ENCODE measurements at regions not wholly inside any gene's neighbourhood (a gene's known extent, or its start where the extent isn't known, plus 50 kb on each side); places are given as distances from the start of the nearest gene placed in this dataset.
"Not testable (repeated sequence)": the region's sequence is repeated elsewhere in the genome, so short reads cannot be mapped to it uniquely, and the experiment has no call there.

DNA sequence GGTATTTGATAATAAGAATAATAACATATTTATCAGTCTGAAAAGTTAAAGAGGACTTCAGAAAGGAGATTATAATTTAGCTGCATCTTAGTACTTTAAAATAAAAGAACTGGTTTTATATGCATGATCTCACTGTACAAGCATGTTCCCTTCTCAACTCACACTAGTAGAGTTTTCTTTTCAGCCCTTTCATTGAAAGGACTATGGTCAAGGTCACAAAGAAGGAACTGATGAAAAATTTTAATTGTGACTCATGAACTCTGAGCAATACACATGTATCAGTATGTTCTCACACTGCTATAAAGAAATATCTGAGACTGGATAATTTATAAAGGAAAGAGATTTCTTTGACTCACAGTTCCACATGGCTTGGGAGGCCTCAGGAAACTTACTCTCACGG, 73.7 kb upstream of the NDST4 start:
- no peak for DNase-seq

DNA sequence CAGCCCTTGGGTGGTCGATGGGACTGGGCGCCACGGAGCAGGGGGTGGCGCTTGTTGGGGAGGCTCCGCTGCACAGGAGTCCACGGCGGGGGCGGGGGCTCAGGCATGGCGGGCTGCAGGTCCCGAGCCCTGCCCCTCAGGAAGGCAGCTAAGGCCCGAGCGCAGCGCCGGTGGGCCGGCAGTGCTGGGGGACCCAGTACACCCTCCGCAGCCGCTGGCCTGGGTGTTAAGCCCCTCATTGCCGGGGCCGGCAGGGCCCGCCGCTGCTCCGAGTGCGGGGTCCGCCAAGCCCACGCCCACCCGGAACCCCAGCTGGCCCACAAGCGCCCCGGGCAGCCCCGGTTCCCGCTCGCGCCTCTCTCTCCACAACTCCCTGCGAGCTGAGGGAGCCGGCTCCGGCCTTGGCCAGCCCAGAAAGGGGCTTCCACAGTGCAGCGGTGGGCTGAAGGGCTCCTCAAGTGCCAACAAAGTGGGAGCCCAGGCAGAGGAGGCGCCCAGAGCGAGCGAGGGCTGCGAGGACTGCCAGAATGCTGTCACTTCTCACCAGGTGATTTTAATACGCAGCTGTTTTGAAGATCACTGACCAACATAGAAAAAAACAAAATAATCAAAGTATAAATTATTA, 66.1 kb upstream of the NDST4 start:
- DNase-seq, result not testable (repeated sequence)

DNA sequence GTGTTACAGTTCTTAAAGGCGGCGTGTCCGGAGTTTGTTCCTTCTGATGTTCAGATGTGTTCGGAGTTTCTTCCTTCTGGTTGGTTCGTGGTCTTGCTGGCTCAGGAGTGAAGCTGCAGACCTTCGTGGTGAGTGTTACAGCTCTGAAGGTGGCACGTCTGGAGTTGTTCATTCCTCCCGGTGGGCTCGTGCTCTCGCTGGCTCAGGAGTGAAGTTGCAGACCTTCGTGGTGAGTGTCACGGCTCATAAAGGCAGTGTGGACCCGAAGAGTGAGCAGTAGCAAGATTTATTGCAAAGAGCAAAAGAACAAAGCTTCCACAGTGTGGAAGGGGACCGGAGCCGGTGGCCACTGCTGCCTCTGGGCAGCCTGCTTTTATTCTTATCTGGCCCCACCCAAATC, 65.3 kb upstream of the NDST4 start:
- not testable (repeated sequence) for DNase-seq

DNA sequence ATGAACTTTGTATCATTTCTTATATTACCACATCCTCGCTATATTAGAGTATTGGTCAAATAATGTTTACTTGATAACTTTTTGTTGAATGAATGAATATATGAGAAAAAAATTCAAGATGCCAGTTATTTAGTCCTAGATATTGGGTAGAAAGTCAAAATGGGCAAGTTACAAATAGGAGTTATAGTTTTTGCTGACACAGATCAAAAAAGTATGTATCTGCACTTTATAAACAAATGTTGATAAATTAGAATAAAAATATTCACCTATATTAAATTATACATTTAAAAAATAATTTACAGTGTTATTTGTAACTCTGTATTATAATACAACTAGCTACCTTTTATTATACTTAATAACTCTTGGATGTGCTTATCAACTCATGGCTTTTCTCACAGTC, 57.8 kb upstream of the NDST4 start:
- DNase-seq, result no peak

DNA sequence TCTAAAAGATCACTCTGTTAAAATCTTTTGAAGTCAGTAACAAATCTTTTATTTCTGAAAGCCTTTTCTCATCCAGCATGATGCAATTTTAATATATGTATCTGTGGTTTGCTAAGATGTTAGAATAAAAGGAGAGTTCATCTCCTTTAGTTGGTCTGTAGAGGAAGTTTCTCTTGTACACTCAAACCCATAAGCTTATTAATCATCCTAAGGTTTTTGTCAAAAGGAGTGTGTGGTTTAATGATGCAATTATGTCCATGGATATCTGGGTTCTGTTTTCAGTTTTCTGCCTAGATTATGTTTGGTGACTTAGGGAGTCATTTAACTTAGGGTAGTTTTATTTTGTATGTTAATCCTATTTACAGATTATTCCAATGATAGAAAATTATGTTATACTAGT, 52.1 kb upstream of the NDST4 start:
- DNase-seq, result no peak

Data from activated CD8-positive, alpha-beta memory T cell treated with anti-CD3 and anti-CD28 coated beads for 24 hours (primary cell).